GM23248 (cell line): ENCODE measurements at regions not wholly inside any gene's neighbourhood (a gene's known extent, or its start where the extent isn't known, plus 50 kb on each side); places are given as distances from the start of the nearest gene placed in this dataset.

Experiments
- EZH2 ChIP-seq: fragments of 200-600 bp; sonication (generic); IDR thresholded peaks from 2 replicates; pipeline ENCODE4 v1.6.1; 2018; ENCODE audit warnings: antibody characterized with exemption, mild to moderate bottlenecking; ENCODE audit not compliant: insufficient read depth, poor library complexity, severe bottlenecking
- EZH2phosphoT487 ChIP-seq: fragments of 200-600 bp; sonication (generic); IDR thresholded peaks from 2 replicates; pipeline ENCODE4 v1.6.1; 2018; ENCODE audit warnings: antibody characterized with exemption, moderate library complexity, mild to moderate bottlenecking, low read depth; ENCODE audit not compliant: insufficient read depth

GRCh38 chr2:148570989-148571388, 73.6 kb upstream of the EPC2 start:
- TF ChIP-seq EZH2phosphoT487 (no peak), EZH2 (no peak)
